Activated naive CD8-positive, alpha-beta T cell treated with anti-CD3 and anti-CD28 coated beads for 36 hours (primary cell): ENCODE measurements at regions not wholly inside any gene's neighbourhood (a gene's known extent, or its start where the extent isn't known, plus 50 kb on each side); places are given as distances from the start of the nearest gene placed in this dataset.

Experiments
- DNase-seq: peaks from one replicate; pipeline ENCODE4 v3.0.0; 2021
- H3K27ac Mint-ChIP-seq: one replicate; pipeline ENCODE4 v1.8.0; 2022; ENCODE audit warnings: mild to moderate bottlenecking, moderate library complexity, mixed read lengths
- H3K27me3 Mint-ChIP-seq: one replicate; pipeline ENCODE4 v1.8.0; 2022; ENCODE audit warnings: mild to moderate bottlenecking, mixed read lengths
- H3K36me3 Mint-ChIP-seq: one replicate; pipeline ENCODE4 v1.8.0; 2021; ENCODE audit warnings: mild to moderate bottlenecking, mixed read lengths
- H3K4me1 Mint-ChIP-seq: one replicate; pipeline ENCODE4 v1.8.0; 2021; ENCODE audit warnings: mixed read lengths
- H3K4me3 Mint-ChIP-seq: one replicate; pipeline ENCODE4 v1.8.0; 2022; ENCODE audit warnings: mild to moderate bottlenecking, moderate library complexity, mixed read lengths
- H3K9me3 Mint-ChIP-seq: one replicate; pipeline ENCODE4 v1.8.0; 2022; ENCODE audit warnings: mixed read lengths

DNA sequence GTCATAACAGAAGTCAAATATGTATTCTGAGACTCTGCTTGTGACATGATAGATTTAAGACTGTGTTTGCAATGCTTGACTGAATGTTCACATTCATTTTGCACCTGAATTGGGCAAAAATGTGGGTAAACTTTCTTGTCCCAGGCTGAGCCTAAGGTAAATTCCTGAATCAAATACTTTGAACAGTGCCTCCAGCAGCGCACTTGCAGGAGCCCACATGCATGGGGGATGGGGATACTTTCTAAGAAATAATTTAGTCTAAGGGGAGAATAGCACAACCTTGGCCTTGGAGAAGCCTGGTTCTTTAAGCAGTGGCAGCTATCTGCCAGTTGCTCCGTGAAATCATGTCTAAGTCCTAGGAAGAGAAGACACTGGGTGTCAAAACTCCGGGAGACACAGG, 163.5 kb upstream of the EGFLAM start:
- no peak for DNase-seq
- H3K27me3 Mint-ChIP-seq, result no peaks in the 10 kb centered on the region
- no peak overlapping the region for H3K4me3 Mint-ChIP-seq

DNA sequence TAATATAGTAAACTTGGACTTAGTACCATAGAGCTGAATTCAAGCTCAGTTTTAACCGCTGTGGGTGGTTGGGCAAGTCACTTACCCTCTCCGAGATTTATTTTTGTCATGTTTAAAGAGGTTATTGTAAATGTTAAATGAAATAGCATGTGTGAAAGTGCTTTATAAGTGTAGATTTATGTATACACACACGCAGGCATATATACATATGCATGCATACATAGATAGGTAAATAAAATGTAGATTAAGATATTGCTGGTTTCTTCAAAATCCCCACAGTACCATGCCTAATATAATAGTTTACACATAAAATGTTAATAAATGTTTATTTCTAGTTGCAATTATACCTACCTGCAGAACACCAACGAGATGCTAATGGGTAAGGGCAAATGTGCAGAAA, 164.5 kb upstream of the EGFLAM start:
- Mint-ChIP-seq H3K36me3 (no peaks in the 10 kb centered on the region), H3K4me1 (no peaks in the 10 kb centered on the region), H3K9me3 (no peaks in the 10 kb centered on the region), H3K27ac (no peak overlapping the region), H3K4me3 (no peak overlapping the region), H3K27me3 (no peaks in the 10 kb centered on the region)
- DNase-seq, result no peak

More for the DNA sequence above, 163.5 kb upstream of the EGFLAM start:
- Mint-ChIP-seq H3K36me3 (no peaks in the 10 kb centered on the region), H3K9me3 (no peaks in the 10 kb centered on the region), H3K27ac (no peak overlapping the region), H3K4me1 (no peaks in the 10 kb centered on the region)

GRCh38 chr5:38086777-38087176, 171.6 kb upstream of the EGFLAM start:
- Mint-ChIP-seq H3K9me3 (no peaks in the 10 kb centered on the region), H3K4me1 (no peaks in the 10 kb centered on the region), H3K4me3 (no peak overlapping the region), H3K36me3 (no peaks in the 10 kb centered on the region), H3K27ac (no peak overlapping the region), H3K27me3 (peaks cover 10% of the 10 kb centered on the region)
- no peak for DNase-seq

- no peak for DNase-seq
- Mint-ChIP-seq H3K27me3 (no peaks in the 10 kb centered on the region), H3K27ac (no peak overlapping the region), H3K4me3 (no peak overlapping the region), H3K36me3 (no peaks in the 10 kb centered on the region), H3K4me1 (no peaks in the 10 kb centered on the region), H3K9me3 (peaks cover 1% of the 10 kb centered on the region)
Observed at GRCh38 chr5:38079620-38080402, 178.5 kb upstream of the EGFLAM start.

DNA sequence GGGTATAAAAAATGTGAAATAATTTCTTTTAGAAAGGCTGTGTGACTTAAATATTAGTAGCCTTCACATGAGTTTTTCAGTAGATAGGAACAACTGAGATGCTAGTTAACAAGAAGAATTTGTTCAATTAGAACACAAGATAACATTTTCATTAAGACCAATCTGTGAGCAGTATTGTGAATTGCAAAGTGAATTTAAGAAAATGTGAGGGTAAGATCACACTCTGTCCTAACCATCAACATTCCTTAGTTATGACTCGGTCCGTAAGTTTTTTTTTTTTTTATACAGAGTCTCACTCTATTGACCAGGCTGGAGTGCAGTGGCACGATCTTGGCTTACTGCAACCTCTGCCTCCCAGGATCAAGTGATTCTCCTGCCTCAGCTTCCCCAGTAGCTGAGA, 180.2 kb upstream of the EGFLAM start:
- Mint-ChIP-seq H3K9me3 (peaks cover 1% of the 10 kb centered on the region), H3K27me3 (no peaks in the 10 kb centered on the region), H3K4me3 (no peak overlapping the region), H3K27ac (no peak overlapping the region), H3K36me3 (no peaks in the 10 kb centered on the region), H3K4me1 (no peaks in the 10 kb centered on the region)
- DNase-seq, result no peak

DNA sequence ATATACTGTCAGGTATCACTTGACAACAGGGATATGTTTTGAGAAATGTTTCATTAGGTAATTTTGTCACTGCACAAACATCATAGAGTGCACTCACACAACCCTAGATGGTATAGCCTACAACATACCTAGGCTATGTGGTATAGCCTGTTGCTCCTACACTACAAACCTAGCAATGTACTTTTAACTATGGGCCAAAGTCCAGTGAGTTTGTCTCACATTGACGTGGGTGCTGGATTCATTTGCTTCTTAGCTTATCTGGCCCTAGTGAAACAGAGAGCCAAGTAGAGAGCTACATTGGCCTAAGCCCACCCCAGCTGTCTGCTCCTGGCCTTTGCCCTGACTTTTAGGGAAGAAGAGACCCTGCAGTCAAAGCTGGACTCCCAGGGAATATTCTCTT, 180.7 kb upstream of the EGFLAM start:
- DNase-seq, result no peak
- H3K36me3 Mint-ChIP-seq, result no peaks in the 10 kb centered on the region

GRCh38 chr5:38071831-38072694, 186.3 kb upstream of the EGFLAM start:
- Mint-ChIP-seq H3K27ac (no peak overlapping the region), H3K4me3 (no peak overlapping the region), H3K36me3 (no peaks in the 10 kb centered on the region), H3K4me1 (no peaks in the 10 kb centered on the region), H3K9me3 (no peaks in the 10 kb centered on the region), H3K27me3 (no peaks in the 10 kb centered on the region)
- no peak for DNase-seq

More for the DNA sequence above, 180.7 kb upstream of the EGFLAM start:
- H3K27ac Mint-ChIP-seq, result no peak overlapping the region
- H3K4me3 Mint-ChIP-seq, result no peak overlapping the region
- H3K4me1 Mint-ChIP-seq, result no peaks in the 10 kb centered on the region
- H3K9me3 Mint-ChIP-seq, result peaks cover 1% of the 10 kb centered on the region
- H3K27me3 Mint-ChIP-seq, result no peaks in the 10 kb centered on the region

GRCh38 chr5:38070304-38070950, 187.9 kb upstream of the EGFLAM start:
- Mint-ChIP-seq H3K4me1 (no peaks in the 10 kb centered on the region), H3K4me3 (no peak overlapping the region), H3K36me3 (no peaks in the 10 kb centered on the region), H3K9me3 (no peaks in the 10 kb centered on the region), H3K27me3 (no peaks in the 10 kb centered on the region), H3K27ac (no peak overlapping the region)
- no peak for DNase-seq

GRCh38 chr5:38069360-38069759, 189.0 kb upstream of the EGFLAM start:
- Mint-ChIP-seq H3K4me1 (no peaks in the 10 kb centered on the region), H3K27me3 (peaks cover 6% of the 10 kb centered on the region), H3K9me3 (no peaks in the 10 kb centered on the region), H3K36me3 (no peaks in the 10 kb centered on the region), H3K4me3 (no peak overlapping the region), H3K27ac (no peak overlapping the region)
- no peak for DNase-seq

GRCh38 chr5:38060354-38060753, 198.0 kb upstream of the EGFLAM start:
- Mint-ChIP-seq H3K27ac (no peak overlapping the region), H3K36me3 (no peaks in the 10 kb centered on the region), H3K27me3 (peaks cover 6% of the 10 kb centered on the region), H3K4me3 (no peak overlapping the region), H3K4me1 (no peaks in the 10 kb centered on the region), H3K9me3 (peaks cover 1% of the 10 kb centered on the region)
- DNase-seq, result no peak

GRCh38 chr5:38059876-38060275, 198.5 kb upstream of the EGFLAM start:
- peaks cover 6% of the 10 kb centered on the region for H3K27me3 Mint-ChIP-seq
- H3K36me3 Mint-ChIP-seq, result no peaks in the 10 kb centered on the region
- peaks cover 1% of the 10 kb centered on the region for H3K9me3 Mint-ChIP-seq
- H3K4me1 Mint-ChIP-seq, result no peaks in the 10 kb centered on the region
- DNase-seq, result no peak
- no peak overlapping the region for H3K27ac Mint-ChIP-seq
- no peak overlapping the region for H3K4me3 Mint-ChIP-seq

- no peak overlapping the region for H3K27ac Mint-ChIP-seq
- no peaks in the 10 kb centered on the region for H3K36me3 Mint-ChIP-seq
- no peak for DNase-seq
Observed at GRCh38 chr5:38051711-38052511, 206.4 kb upstream of the EGFLAM start.

DNA sequence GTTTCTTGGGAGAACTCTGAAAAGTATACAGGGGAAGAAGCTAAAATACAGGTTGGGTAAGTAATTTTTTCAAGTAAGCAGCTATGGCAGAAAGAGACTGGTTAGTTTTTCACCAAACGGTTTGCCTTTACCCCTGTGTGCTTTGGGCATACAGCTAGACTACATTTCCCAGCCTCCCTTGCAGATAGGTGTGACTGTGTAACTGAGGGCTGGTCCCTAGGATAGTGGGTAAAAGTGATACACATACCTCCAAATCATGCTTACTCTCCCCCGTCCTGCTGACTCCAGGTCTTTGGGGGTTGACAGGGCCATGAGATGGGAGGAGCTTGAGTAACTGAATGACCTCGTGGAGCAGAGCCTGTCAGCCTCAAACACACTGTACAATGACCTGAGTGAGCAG, 208.6 kb upstream of the GDNF start:
- H3K36me3 Mint-ChIP-seq, result no peaks in the 10 kb centered on the region
- no peaks in the 10 kb centered on the region for H3K9me3 Mint-ChIP-seq
- no peak for DNase-seq
- no peak overlapping the region for H3K27ac Mint-ChIP-seq
- H3K4me3 Mint-ChIP-seq, result no peak overlapping the region
- H3K4me1 Mint-ChIP-seq, result no peaks in the 10 kb centered on the region
- no peaks in the 10 kb centered on the region for H3K27me3 Mint-ChIP-seq

More at GRCh38 chr5:38051711-38052511, 206.4 kb upstream of the EGFLAM start:
- H3K9me3 Mint-ChIP-seq, result no peaks in the 10 kb centered on the region
- H3K27me3 Mint-ChIP-seq, result no peaks in the 10 kb centered on the region
- no peaks in the 10 kb centered on the region for H3K4me1 Mint-ChIP-seq
- H3K4me3 Mint-ChIP-seq, result no peak overlapping the region

- H3K27ac Mint-ChIP-seq, result no peak overlapping the region
- no peak overlapping the region for H3K4me3 Mint-ChIP-seq
- no peaks in the 10 kb centered on the region for H3K9me3 Mint-ChIP-seq
- no peaks in the 10 kb centered on the region for H3K4me1 Mint-ChIP-seq
- no peak for DNase-seq
- H3K27me3 Mint-ChIP-seq, result peaks cover 3% of the 10 kb centered on the region
- no peaks in the 10 kb centered on the region for H3K36me3 Mint-ChIP-seq
Observed at GRCh38 chr5:38046103-38046502, 206.3 kb upstream of the GDNF start.

DNA sequence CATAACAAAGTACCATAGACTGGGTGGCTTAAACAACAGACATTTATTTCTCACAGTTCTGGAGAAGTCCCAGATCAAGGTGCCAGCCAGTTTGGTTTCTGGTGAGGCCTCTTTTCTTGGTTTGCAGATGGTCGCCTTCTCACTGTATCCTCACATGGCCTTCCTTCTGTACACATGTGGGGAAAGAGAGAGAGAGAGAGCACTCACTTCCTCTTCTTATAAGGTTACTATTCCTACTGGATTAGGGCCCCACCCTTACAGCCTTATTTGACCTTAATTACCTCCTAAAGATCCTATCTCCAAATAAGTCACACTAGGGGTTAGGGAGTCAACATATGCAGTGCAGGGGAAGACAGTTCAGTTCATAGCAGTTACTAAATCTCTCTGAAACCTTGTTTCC, 205.6 kb upstream of the GDNF start:
- Mint-ChIP-seq H3K27me3 (peaks cover 3% of the 10 kb centered on the region), H3K4me1 (no peaks in the 10 kb centered on the region), H3K4me3 (no peak overlapping the region), H3K27ac (no peak overlapping the region), H3K9me3 (no peaks in the 10 kb centered on the region), H3K36me3 (no peaks in the 10 kb centered on the region)
- DNase-seq, result no peak
